ENCODE measurements at regions not wholly inside any gene's neighbourhood (a gene's known extent, or its start where the extent isn't known, plus 50 kb on each side); places are given as distances from the start of the nearest gene placed in this dataset.

DNA sequence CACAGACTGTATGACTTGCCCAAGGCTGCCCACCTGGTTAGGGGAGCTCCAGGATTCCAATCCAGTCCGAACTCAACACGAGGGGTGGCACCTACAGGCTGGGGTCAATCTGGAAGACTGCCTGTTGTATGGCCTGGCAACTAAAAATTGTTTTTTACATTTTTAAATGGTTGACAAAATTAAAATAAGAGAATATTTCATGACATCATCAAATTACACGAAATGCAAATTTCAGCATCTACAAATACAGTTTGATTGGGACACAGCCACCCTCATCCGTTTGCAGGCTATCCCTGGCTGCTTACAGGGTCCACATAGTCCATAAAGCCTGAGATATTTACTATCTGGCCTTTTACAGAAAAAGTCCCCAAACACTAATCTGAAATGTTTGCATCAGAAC is 235.9 kb upstream of the GMDS start:
- TF ChIP-seq, protein P1, sequence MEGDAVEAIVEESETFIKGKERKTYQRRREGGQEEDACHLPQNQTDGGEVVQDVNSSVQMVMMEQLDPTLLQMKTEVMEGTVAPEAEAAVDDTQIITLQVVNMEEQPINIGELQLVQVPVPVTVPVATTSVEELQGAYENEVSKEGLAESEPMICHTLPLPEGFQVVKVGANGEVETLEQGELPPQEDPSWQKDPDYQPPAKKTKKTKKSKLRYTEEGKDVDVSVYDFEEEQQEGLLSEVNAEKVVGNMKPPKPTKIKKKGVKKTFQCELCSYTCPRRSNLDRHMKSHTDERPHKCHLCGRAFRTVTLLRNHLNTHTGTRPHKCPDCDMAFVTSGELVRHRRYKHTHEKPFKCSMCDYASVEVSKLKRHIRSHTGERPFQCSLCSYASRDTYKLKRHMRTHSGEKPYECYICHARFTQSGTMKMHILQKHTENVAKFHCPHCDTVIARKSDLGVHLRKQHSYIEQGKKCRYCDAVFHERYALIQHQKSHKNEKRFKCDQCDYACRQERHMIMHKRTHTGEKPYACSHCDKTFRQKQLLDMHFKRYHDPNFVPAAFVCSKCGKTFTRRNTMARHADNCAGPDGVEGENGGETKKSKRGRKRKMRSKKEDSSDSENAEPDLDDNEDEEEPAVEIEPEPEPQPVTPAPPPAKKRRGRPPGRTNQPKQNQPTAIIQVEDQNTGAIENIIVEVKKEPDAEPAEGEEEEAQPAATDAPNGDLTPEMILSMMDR (conservative IDR thresholded peaks at IDR 0.05; ENCODE audit: low read depth, low read length), result no peak
- TF ChIP-seq EZH2 (IDR thresholded peaks at IDR 0.05; ENCODE audit: low read length, unreplicated experiment), result no peak

Measured in PC-3 (cell line).